Transverse colon (tissue), 4 donors: ENCODE measurements at regions not wholly inside any gene's neighbourhood (a gene's known extent, or its start where the extent isn't known, plus 50 kb on each side); places are given as distances from the start of the nearest gene placed in this dataset.

Source experiments
- CTCF ChIP-seq, 5 experiments: fragments of 200-600 bp in 3 of 5; fragments of 450-650 bp in 2 of 5; sonication (generic) in 3 of 5; IDR thresholded peaks; 1 replicate in 2 of 5; 2 replicates in 3 of 5; pipeline ENCODE4 v1.5.1; 2016 to 2017; ENCODE audit warnings: antibody characterized with exemption in 5 of 5, inconsistent platforms in 3 of 5, mild to moderate bottlenecking in 2 of 5, moderate library complexity in 1 of 5
- POLR2A ChIP-seq: fragments of 450-650 bp; IDR thresholded peaks from one replicate; pipeline ENCODE4 v1.6.1; 2016; ENCODE audit warnings: antibody characterized with exemption, mild to moderate bottlenecking, moderate library complexity
- POLR2AphosphoS5 ChIP-seq, 3 donors: sonication (generic); formaldehyde crosslinking; IDR thresholded peaks; one replicate each; pipeline ENCODE4 v1.6.1; 2016; ENCODE audit warnings: antibody characterized with exemption in 3 of 3

- TF ChIP-seq POLR2A (no peak), POLR2AphosphoS5 (IDR thresholded peaks at IDR 0.05) (no peak), CTCF (IDR thresholded peaks at IDR 0.05) (no peak)
Measured at GRCh38 chr18:61080954-61081528, 252.2 kb upstream of the CDH20 start.
